ENCODE measurements at regions not wholly inside any gene's neighbourhood (a gene's known extent, or its start where the extent isn't known, plus 50 kb on each side); places are given as distances from the start of the nearest gene placed in this dataset.

DNA sequence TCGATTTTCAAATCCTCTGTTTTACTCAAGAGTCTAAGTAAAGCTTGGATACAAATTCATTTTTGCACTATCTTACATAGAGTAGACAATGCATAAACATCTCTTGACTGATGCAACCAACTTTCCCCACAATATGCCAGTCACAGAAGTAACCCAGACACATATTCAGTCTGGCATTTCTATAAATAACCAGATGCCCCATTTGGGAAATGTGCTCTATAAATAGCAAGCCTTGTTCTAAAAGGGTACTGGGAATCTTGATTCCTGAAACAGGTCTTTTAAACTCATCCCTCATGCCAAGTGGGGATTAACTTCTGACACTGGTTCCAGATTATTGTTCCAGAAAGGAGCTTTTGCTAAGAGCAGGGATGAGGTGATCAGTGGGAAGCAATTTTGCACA is 411.7 kb downstream of the EPM2A start:
- no peak for TF ChIP-seq EZH2phosphoT487 (IDR thresholded peaks at IDR 0.05; ENCODE audit: borderline replicate concordance, low read length)
- TF ChIP-seq, protein P1, sequence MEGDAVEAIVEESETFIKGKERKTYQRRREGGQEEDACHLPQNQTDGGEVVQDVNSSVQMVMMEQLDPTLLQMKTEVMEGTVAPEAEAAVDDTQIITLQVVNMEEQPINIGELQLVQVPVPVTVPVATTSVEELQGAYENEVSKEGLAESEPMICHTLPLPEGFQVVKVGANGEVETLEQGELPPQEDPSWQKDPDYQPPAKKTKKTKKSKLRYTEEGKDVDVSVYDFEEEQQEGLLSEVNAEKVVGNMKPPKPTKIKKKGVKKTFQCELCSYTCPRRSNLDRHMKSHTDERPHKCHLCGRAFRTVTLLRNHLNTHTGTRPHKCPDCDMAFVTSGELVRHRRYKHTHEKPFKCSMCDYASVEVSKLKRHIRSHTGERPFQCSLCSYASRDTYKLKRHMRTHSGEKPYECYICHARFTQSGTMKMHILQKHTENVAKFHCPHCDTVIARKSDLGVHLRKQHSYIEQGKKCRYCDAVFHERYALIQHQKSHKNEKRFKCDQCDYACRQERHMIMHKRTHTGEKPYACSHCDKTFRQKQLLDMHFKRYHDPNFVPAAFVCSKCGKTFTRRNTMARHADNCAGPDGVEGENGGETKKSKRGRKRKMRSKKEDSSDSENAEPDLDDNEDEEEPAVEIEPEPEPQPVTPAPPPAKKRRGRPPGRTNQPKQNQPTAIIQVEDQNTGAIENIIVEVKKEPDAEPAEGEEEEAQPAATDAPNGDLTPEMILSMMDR (IDR thresholded peaks at IDR 0.05; ENCODE audit: low read depth, low read length, poor library complexity, severe bottlenecking): no peak
- Histone ChIP-seq H3K27me3 (ENCODE audit: control insufficient read depth, low read length) (peaks cover 3% of the 10 kb centered on the region; the same call in 1 of the 2 replicates), H3K36me3 (ENCODE audit: control insufficient read depth, low read length) (no peaks in the 10 kb centered on the region), H3K27ac (ENCODE audit: low read depth, low read length) (no peak overlapping the region), H3K9me3 (ENCODE audit: control insufficient read depth, insufficient read depth, low read length) (no peaks in the 10 kb centered on the region), H3F3A (ENCODE audit: control insufficient read depth, insufficient read depth) (no peaks in the 10 kb centered on the region), H3K79me2 (ENCODE audit: control insufficient read depth, low read length) (no peaks in the 10 kb centered on the region), H4K20me1 (ENCODE audit: control insufficient read depth, insufficient read depth, low read depth, low read length) (no peaks in the 10 kb centered on the region), H3K4me1 (ENCODE audit: control insufficient read depth, low read length) (no peaks in the 10 kb centered on the region), H3K4me3 (ENCODE audit: low read length) (no peak overlapping the region), H3K4me2 (ENCODE audit: low read length) (no peak overlapping the region), H3K9me2 (replicated peaks; ENCODE audit: control insufficient read depth, low read length) (no peaks in the 10 kb centered on the region)

DNA sequence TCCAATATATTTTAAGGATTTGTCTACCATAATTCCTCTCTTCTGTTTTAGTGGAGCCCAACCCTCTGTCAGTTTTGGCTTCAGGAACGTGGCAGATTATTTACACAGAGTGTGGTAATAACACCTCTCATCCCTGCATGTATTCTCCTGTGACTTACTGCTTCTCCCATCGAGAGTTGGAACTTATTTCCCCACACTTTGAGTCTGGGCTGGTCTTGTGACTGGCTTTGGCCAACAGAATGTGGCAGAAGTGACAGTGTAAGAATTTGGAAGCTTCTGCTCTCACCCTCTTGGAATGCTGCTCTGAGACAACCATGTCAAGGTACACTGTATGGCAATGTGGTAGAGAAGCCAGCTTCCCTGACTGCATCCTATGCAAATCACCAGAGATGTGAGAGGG is 407.7 kb downstream of the EPM2A start:
- Histone ChIP-seq H3K9me2 (replicated peaks; ENCODE audit: control insufficient read depth, low read length) (no peaks in the 10 kb centered on the region), H3K9me3 (ENCODE audit: control insufficient read depth, insufficient read depth, low read length) (no peaks in the 10 kb centered on the region), H3K27ac (ENCODE audit: low read depth, low read length) (no peak overlapping the region), H3K4me1 (ENCODE audit: control insufficient read depth, low read length) (no peaks in the 10 kb centered on the region), H3K79me2 (ENCODE audit: control insufficient read depth, low read length) (no peaks in the 10 kb centered on the region), H3K4me3 (ENCODE audit: low read length) (no peak overlapping the region), H3K36me3 (ENCODE audit: control insufficient read depth, low read length) (no peaks in the 10 kb centered on the region), H4K20me1 (ENCODE audit: control insufficient read depth, insufficient read depth, low read depth, low read length) (no peaks in the 10 kb centered on the region), H3K4me2 (ENCODE audit: low read length) (no peak overlapping the region), H3K27me3 (ENCODE audit: control insufficient read depth, low read length) (peaks cover 10% of the 10 kb centered on the region; the same call in 1 of the 2 replicates), H3F3A (ENCODE audit: control insufficient read depth, insufficient read depth) (no peaks in the 10 kb centered on the region)
- TF ChIP-seq, protein P1 (IDR thresholded peaks at IDR 0.05; ENCODE audit: low read depth, low read length, poor library complexity, severe bottlenecking): no peak
- no peak for TF ChIP-seq EZH2phosphoT487 (IDR thresholded peaks at IDR 0.05; ENCODE audit: borderline replicate concordance, low read length)

DNA sequence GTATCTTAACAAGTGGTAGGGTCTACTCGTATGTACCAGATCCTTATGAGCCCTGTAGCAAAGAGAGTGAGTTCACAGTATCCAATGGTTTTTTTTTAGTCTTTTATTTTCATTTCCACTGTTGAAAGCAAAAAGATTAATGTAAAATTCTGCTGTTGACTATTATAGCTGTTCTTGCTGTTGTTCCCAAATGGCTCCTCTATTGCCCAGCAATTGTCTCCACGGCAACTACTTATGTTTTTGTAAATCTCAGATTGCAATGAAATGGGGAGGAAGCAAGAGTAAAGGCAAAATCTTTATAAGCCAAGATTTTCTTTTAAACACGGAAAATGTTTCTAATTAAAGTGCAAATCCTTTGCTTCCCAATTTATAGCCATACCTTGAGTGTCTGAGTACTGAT is 406.1 kb downstream of the EPM2A start:
- Histone ChIP-seq H4K20me1 (ENCODE audit: control insufficient read depth, insufficient read depth, low read depth, low read length) (no peaks in the 10 kb centered on the region), H3K4me3 (ENCODE audit: low read length) (no peak overlapping the region), H3K9me2 (replicated peaks; ENCODE audit: control insufficient read depth, low read length) (no peaks in the 10 kb centered on the region), H3F3A (ENCODE audit: control insufficient read depth, insufficient read depth) (no peaks in the 10 kb centered on the region), H3K27me3 (ENCODE audit: control insufficient read depth, low read length) (peaks cover 10% of the 10 kb centered on the region; the same call in 1 of the 2 replicates), H3K9me3 (ENCODE audit: control insufficient read depth, insufficient read depth, low read length) (no peaks in the 10 kb centered on the region), H3K79me2 (ENCODE audit: control insufficient read depth, low read length) (no peaks in the 10 kb centered on the region), H3K27ac (ENCODE audit: low read depth, low read length) (no peak overlapping the region), H3K4me1 (ENCODE audit: control insufficient read depth, low read length) (no peaks in the 10 kb centered on the region), H3K4me2 (ENCODE audit: low read length) (no peak overlapping the region), H3K36me3 (ENCODE audit: control insufficient read depth, low read length) (no peaks in the 10 kb centered on the region)
- no peak for TF ChIP-seq EZH2phosphoT487 (IDR thresholded peaks at IDR 0.05; ENCODE audit: borderline replicate concordance, low read length)
- TF ChIP-seq, protein P1 (IDR thresholded peaks at IDR 0.05; ENCODE audit: low read depth, low read length, poor library complexity, severe bottlenecking): no peak
